Mesothelial cell of epicardium (in vitro differentiated cells): ENCODE measurements at regions not wholly inside any gene's neighbourhood (a gene's known extent, or its start where the extent isn't known, plus 50 kb on each side); places are given as distances from the start of the nearest gene placed in this dataset.

ENCODE experiments used
- DNase-seq, 2 experiments: peaks; one replicate each; pipeline ENCODE4 v3.0.0; 2021; ENCODE audit warnings: low spot score in 2 of 2; ENCODE audit not compliant: unreplicated experiment in 2 of 2
- H3K27ac Mint-ChIP-seq: 2 replicates; pipeline ENCODE4 v1.8.0; 2021; ENCODE audit warnings: mixed read lengths
- H3K27me3 Mint-ChIP-seq: 2 replicates; pipeline ENCODE4 v1.8.0; 2021; ENCODE audit warnings: low read depth, mixed read lengths
- H3K36me3 Mint-ChIP-seq: 2 replicates; pipeline ENCODE4 v1.8.0; 2021; ENCODE audit warnings: mixed read lengths
- H3K4me1 Mint-ChIP-seq: 2 replicates; pipeline ENCODE4 v1.8.0; 2021; ENCODE audit warnings: mixed read lengths
- H3K4me3 Mint-ChIP-seq: 2 replicates; pipeline ENCODE4 v1.8.0; 2021; ENCODE audit warnings: mild to moderate bottlenecking, moderate library complexity, mixed read lengths
- H3K9me3 Mint-ChIP-seq: 2 replicates; pipeline ENCODE4 v1.8.0; 2021; ENCODE audit warnings: mixed read lengths
- CTCF ChIP-seq: fragments of 200-600 bp; sonication (generic); IDR thresholded peaks from one replicate; pipeline ENCODE4 v1.5.0; 2021; ENCODE audit warnings: antibody characterized with exemption; ENCODE audit not compliant: unreplicated experiment

GRCh38 chr4:33162122-33162521 lies 2442.0 kb downstream of the PCDH7 start:
- peaks cover under 1% of the 10 kb centered on the region for H3K36me3 Mint-ChIP-seq
- no peak overlapping the region for H3K4me3 Mint-ChIP-seq
- no peaks in the 10 kb centered on the region for H3K27me3 Mint-ChIP-seq
- H3K9me3 Mint-ChIP-seq, result peaks cover 16% of the 10 kb centered on the region
- no peaks in the 10 kb centered on the region for H3K4me1 Mint-ChIP-seq
- H3K27ac Mint-ChIP-seq, result no peak overlapping the region
- no peak for DNase-seq
- no peak for TF ChIP-seq CTCF

GRCh38 chr4:33171873-33172525 lies 2451.8 kb downstream of the PCDH7 start:
- no peaks in the 10 kb centered on the region for H3K27me3 Mint-ChIP-seq
- H3K36me3 Mint-ChIP-seq, result no peaks in the 10 kb centered on the region
- H3K27ac Mint-ChIP-seq, result no peak overlapping the region
- H3K4me1 Mint-ChIP-seq, result no peaks in the 10 kb centered on the region
- no peak overlapping the region for H3K4me3 Mint-ChIP-seq
- no peaks in the 10 kb centered on the region for H3K9me3 Mint-ChIP-seq
- DNase-seq, result no peak
- no peak for TF ChIP-seq CTCF

- no peak for TF ChIP-seq CTCF
- no peaks in the 10 kb centered on the region for H3K36me3 Mint-ChIP-seq
- peaks cover 23% of the 10 kb centered on the region for H3K9me3 Mint-ChIP-seq
- H3K4me3 Mint-ChIP-seq, result no peak overlapping the region
- DNase-seq, result no peak
- no peaks in the 10 kb centered on the region for H3K4me1 Mint-ChIP-seq
- no peak overlapping the region for H3K27ac Mint-ChIP-seq
- no peaks in the 10 kb centered on the region for H3K27me3 Mint-ChIP-seq
Observed at GRCh38 chr4:33176566-33176965, 2456.4 kb downstream of the PCDH7 start.

- Mint-ChIP-seq H3K27me3 (no peaks in the 10 kb centered on the region), H3K36me3 (no peaks in the 10 kb centered on the region)
- no peak for DNase-seq
Observed at GRCh38 chr4:33184657-33185290, 2464.6 kb downstream of the PCDH7 start.

GRCh38 chr4:33187035-33187434 lies 2466.9 kb downstream of the PCDH7 start:
- TF ChIP-seq CTCF, result no peak
- Mint-ChIP-seq H3K36me3 (no peaks in the 10 kb centered on the region), H3K27ac (no peak overlapping the region), H3K4me1 (peaks cover 10% of the 10 kb centered on the region), H3K4me3 (no peak overlapping the region), H3K27me3 (no peaks in the 10 kb centered on the region), H3K9me3 (peaks cover 22% of the 10 kb centered on the region)
- DNase-seq, result no peak

More at GRCh38 chr4:33184657-33185290, 2464.6 kb downstream of the PCDH7 start:
- Mint-ChIP-seq H3K4me3 (no peak overlapping the region), H3K4me1 (peaks cover 10% of the 10 kb centered on the region), H3K9me3 (peaks cover 43% of the 10 kb centered on the region), H3K27ac (peak overlapping the region; percentile 44)
- no peak for TF ChIP-seq CTCF
